Natural killer cell (primary cell): ENCODE measurements at regions not wholly inside any gene's neighbourhood (a gene's known extent, or its start where the extent isn't known, plus 50 kb on each side); places are given as distances from the start of the nearest gene placed in this dataset.

Experiments used
- ATAC-seq, 3 donors: fragments of 150-1000 bp in 2 of 3; fragments of 200-7000 bp in 1 of 3; cut with Tn5 transposase; 1 replicate in 1 of 3; 2 replicates in 2 of 3; pipeline ENCODE4 v1.10.0; 2021; ENCODE audit warnings: mild to moderate bottlenecking in 2 of 3, moderate library complexity in 2 of 3
- DNase-seq, 2 donors: peaks; one replicate each; pipeline versions ENCODE4 v3.0.0 to v3.0.0-alpha.2; 2013 to 2021; ENCODE audit warnings: mixed read lengths in 1 of 2
- H3K27ac ChIP-seq: one replicate; pipeline ENCODE4 v1.5.1; 2013; ENCODE audit warnings: mild to moderate bottlenecking, low read length
- H3K27me3 ChIP-seq: one replicate; pipeline ENCODE4 v1.6.1; 2013; ENCODE audit warnings: low read length; ENCODE audit not compliant: control insufficient read depth, insufficient read depth
- H3K36me3 ChIP-seq: one replicate; pipeline ENCODE4 v1.6.1; 2013; ENCODE audit warnings: low read length; ENCODE audit not compliant: control insufficient read depth, insufficient read depth
- H3K4me1 ChIP-seq: one replicate; pipeline ENCODE4 v1.6.1; 2013; ENCODE audit warnings: low read length; ENCODE audit not compliant: control insufficient read depth, insufficient read depth
- H3K4me3 ChIP-seq: one replicate; pipeline ENCODE4 v1.5.1; 2013; ENCODE audit warnings: low read length
- H3K9me3 ChIP-seq: one replicate; pipeline ENCODE4 v1.6.1; 2013; ENCODE audit warnings: low read length; ENCODE audit not compliant: control insufficient read depth, insufficient read depth
- H3K27ac Mint-ChIP-seq, 2 donors: one replicate each; pipeline ENCODE4 v1.8.0; 2022; ENCODE audit warnings: mild to moderate bottlenecking in 2 of 2, mixed read lengths in 2 of 2, moderate library complexity in 1 of 2
- H3K27me3 Mint-ChIP-seq, 2 donors: one replicate each; pipeline ENCODE4 v1.8.0; 2022; ENCODE audit warnings: low read depth in 2 of 2, mixed read lengths in 2 of 2
- H3K36me3 Mint-ChIP-seq: one replicate; pipeline ENCODE4 v1.8.0; 2022; ENCODE audit warnings: mixed read lengths
- H3K4me1 Mint-ChIP-seq, 2 donors: one replicate each; pipeline ENCODE4 v1.8.0; 2022; ENCODE audit warnings: mixed read lengths in 2 of 2
- H3K4me3 Mint-ChIP-seq: one replicate; pipeline ENCODE4 v1.8.0; 2022; ENCODE audit warnings: mild to moderate bottlenecking, moderate library complexity, mixed read lengths
- H3K9me3 Mint-ChIP-seq, 2 donors: one replicate each; pipeline ENCODE4 v1.8.0; 2022; ENCODE audit warnings: mixed read lengths in 2 of 2
- WGBS: methylation state at CpG from one replicate; pipeline ENCODE4 v1.1.7; 2013; ENCODE audit warnings: missing lambda C conversion rate; ENCODE audit not compliant: insufficient coverage; 5-methylcytosine and 5-hydroxymethylcytosine counted together
- intact Hi-C: fragments of 100-400 bp; cut with micrococcal nuclease; formaldehyde crosslinking; loops from one replicate; pipeline ENCODE4 v1.14.2; 2022
- TF ChIP-seq, protein P1 (sequence below): fragments of 200-600 bp; IDR thresholded peaks from one replicate; pipeline ENCODE4 v1.8.0; 2022; ENCODE audit warnings: antibody characterized with exemption

DNA sequence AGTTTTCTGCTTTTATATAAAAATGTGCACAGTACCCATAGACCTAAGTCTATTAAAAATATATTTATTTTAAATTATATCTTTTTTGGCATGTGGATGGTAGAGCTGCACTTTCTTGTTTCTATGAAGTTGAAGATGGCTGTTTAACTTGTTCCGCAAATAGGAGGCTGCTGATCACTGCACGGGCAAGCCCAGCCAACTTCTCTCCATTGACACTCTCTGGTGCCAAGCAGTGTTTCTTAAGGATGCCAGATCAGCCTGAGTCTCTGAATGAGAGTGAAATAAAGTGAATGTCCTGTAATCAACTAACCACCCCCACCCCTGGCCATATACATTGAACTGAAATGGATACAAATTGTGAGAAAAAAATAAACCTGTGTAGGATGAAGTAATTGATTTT lies 202.9 kb upstream of the KLHL1 start:
- ATAC-seq = no peak
- H3K4me1 Mint-ChIP-seq = no peaks in the 10 kb centered on the region
- TF ChIP-seq, protein P1, sequence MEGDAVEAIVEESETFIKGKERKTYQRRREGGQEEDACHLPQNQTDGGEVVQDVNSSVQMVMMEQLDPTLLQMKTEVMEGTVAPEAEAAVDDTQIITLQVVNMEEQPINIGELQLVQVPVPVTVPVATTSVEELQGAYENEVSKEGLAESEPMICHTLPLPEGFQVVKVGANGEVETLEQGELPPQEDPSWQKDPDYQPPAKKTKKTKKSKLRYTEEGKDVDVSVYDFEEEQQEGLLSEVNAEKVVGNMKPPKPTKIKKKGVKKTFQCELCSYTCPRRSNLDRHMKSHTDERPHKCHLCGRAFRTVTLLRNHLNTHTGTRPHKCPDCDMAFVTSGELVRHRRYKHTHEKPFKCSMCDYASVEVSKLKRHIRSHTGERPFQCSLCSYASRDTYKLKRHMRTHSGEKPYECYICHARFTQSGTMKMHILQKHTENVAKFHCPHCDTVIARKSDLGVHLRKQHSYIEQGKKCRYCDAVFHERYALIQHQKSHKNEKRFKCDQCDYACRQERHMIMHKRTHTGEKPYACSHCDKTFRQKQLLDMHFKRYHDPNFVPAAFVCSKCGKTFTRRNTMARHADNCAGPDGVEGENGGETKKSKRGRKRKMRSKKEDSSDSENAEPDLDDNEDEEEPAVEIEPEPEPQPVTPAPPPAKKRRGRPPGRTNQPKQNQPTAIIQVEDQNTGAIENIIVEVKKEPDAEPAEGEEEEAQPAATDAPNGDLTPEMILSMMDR = no peak
- no peaks in the 10 kb centered on the region for H3K36me3 ChIP-seq
- H3K4me1 ChIP-seq = no peaks in the 10 kb centered on the region
- H3K4me3 Mint-ChIP-seq = no peak overlapping the region
- DNase-seq = no peak
- 100% methylated on average over 1 of the region's 2 CpGs for WGBS
- H3K27me3 ChIP-seq = no peaks in the 10 kb centered on the region
- intact Hi-C loops = no loop called here
- no peaks in the 10 kb centered on the region for H3K9me3 ChIP-seq
- no peak overlapping the region for H3K4me3 ChIP-seq
- no peaks in the 10 kb centered on the region for H3K27me3 Mint-ChIP-seq
- no peaks in the 10 kb centered on the region for H3K36me3 Mint-ChIP-seq
- H3K27ac Mint-ChIP-seq = no peak overlapping the region
- H3K9me3 Mint-ChIP-seq = peaks cover 2 to 11% of the 10 kb centered on the region in 2 donors
- H3K27ac ChIP-seq = no peak overlapping the region

DNA sequence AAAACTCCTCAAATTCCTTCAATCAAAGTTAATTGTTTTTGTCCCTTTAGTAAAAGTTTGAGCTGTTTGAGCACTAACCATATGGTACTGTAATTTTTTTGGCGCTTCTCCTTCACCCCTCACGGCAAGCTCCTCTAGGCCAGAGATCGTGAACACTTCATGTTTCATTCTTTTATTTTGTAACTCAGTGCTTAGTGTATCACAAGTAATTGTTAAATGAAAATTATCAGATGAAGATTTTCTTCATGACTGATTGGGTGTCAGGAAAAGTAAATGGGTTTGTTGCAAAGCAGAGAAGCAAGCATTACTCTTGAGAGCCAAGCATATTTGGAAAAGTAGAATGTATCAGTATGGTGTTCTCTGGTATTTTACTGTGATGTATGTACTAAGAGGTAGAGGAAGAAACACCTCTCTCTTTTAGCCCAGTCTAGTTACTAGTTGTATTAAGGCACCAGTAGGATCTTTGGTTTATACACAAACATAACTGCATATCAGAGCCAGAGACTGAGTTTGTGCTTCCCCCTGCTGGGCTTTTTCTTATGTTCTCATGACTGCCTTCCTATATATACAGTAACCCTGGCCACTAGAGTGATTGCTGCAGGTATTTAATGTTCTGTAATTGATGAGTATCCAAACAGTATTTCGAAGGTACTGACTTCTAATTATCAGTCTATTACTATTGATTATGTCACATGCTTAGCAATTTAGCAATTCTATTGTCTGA lies 202.3 kb upstream of the KLHL1 start:
- no peaks in the 10 kb centered on the region for H3K9me3 ChIP-seq
- H3K9me3 Mint-ChIP-seq = peaks cover 2 to 11% of the 10 kb centered on the region in 2 donors
- H3K4me3 ChIP-seq = no peak overlapping the region
- no peaks in the 10 kb centered on the region for H3K4me1 Mint-ChIP-seq
- no CpG with 5 or more reads among the region's 4 CpGs for WGBS
- ATAC-seq (no peak), DNase-seq (no peak)
- no peaks in the 10 kb centered on the region for H3K4me1 ChIP-seq
- no peak overlapping the region for H3K27ac Mint-ChIP-seq
- H3K36me3 ChIP-seq = no peaks in the 10 kb centered on the region
- no peaks in the 10 kb centered on the region for H3K27me3 ChIP-seq
- TF ChIP-seq, protein P1 = no peak
- no peak overlapping the region for H3K27ac ChIP-seq
- H3K36me3 Mint-ChIP-seq = no peaks in the 10 kb centered on the region
- H3K27me3 Mint-ChIP-seq = no peaks in the 10 kb centered on the region
- no peak overlapping the region for H3K4me3 Mint-ChIP-seq
- intact Hi-C loops = no loop called here

DNA sequence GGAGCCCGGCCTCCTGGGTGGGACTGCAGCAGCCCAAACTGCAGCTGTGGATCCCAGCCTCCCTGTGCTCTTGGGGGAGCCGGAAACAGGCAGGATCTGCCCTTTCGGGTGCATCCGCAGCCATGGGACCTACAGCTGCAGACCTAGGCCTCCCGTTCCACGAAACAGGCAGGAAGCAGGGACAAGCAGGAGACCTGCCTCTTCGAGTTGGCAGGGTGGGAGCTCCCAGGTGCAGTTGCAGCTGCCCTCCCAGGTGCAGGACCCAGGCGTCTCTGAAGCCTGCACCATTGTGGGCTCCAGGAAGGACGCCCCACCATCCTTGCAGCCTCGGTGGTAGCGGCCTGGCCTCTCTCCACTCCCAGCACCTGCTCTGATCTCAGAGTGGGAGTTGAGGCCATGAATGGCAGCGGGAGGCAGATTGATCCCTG lies 189.0 kb upstream of the KLHL1 start:
- H3K4me1 ChIP-seq = no peaks in the 10 kb centered on the region
- H3K9me3 ChIP-seq = peaks cover 19% of the 10 kb centered on the region
- intact Hi-C loops = no loop called here
- Mint-ChIP-seq H3K4me3 (no peak overlapping the region), H3K36me3 (peaks cover 18% of the 10 kb centered on the region), H3K27ac (no peak overlapping the region), H3K4me1 (no peaks in the 10 kb centered on the region), H3K9me3 (peaks cover 20 to 32% of the 10 kb centered on the region in 2 donors), H3K27me3 (no peaks in the 10 kb centered on the region)
- no peaks in the 10 kb centered on the region for H3K27me3 ChIP-seq
- TF ChIP-seq, protein P1 = no peak
- no peaks in the 10 kb centered on the region for H3K36me3 ChIP-seq
- no peak overlapping the region for H3K27ac ChIP-seq
- no peak for DNase-seq
- H3K4me3 ChIP-seq = no peak overlapping the region
- no peak for ATAC-seq
- 89% methylated on average over 12 of the region's 12 CpGs for WGBS

DNA sequence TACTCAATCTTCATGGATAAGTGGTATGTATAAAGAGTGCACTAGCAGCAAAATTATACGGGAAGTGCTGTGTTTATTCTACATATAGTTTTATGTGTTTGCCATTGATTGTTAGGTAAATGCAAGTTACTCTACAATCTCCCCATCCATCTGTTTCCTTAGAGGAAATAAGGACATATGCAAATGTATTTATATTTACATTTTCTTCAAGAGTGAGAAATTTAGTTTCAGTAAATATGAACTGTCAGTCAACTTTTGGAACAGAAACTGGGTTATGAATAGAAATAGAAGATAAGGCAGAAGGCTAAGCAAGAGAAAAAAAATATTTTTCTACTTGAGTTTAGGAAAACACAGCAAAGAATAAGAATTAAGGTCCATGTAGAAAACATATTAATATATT lies 176.1 kb upstream of the KLHL1 start:
- Mint-ChIP-seq H3K9me3 (peaks cover 10 to 17% of the 10 kb centered on the region in 2 donors), H3K36me3 (no peaks in the 10 kb centered on the region), H3K4me1 (no peaks in the 10 kb centered on the region), H3K4me3 (no peak overlapping the region), H3K27ac (no peak overlapping the region), H3K27me3 (no peaks in the 10 kb centered on the region)
- H3K4me3 ChIP-seq = no peak overlapping the region
- no peaks in the 10 kb centered on the region for H3K4me1 ChIP-seq
- TF ChIP-seq, protein P1 = no peak
- DNase-seq (no peak), ATAC-seq (no peak)
- H3K9me3 ChIP-seq = no peaks in the 10 kb centered on the region
- no peaks in the 10 kb centered on the region for H3K36me3 ChIP-seq
- H3K27ac ChIP-seq = no peak overlapping the region
- intact Hi-C loops = no loop called here
- no CpG with 5 or more reads among the region's 1 CpG for WGBS
- no peaks in the 10 kb centered on the region for H3K27me3 ChIP-seq
